ENCODE measurements at regions not wholly inside any gene's neighbourhood (a gene's known extent, or its start where the extent isn't known, plus 50 kb on each side); places are given as distances from the start of the nearest gene placed in this dataset.
A peak's percentile ranks its signal among the peaks of the same experiment; 100 is the strongest.

- no peak overlapping the region for H3K27ac Mint-ChIP-seq
- no peaks in the 10 kb centered on the region for H3K4me1 Mint-ChIP-seq (ENCODE audit: low read depth)
- intact Hi-C loops (cut with micrococcal nuclease): no loop called here
- no peak for DNase-seq
- ChIA-PET POLR2A (no interaction called here), CTCF (no interaction called here)
- H3K36me3 Mint-ChIP-seq: no peaks in the 10 kb centered on the region
- no peaks in the 10 kb centered on the region for H3K27me3 Mint-ChIP-seq
- H3K9me3 Mint-ChIP-seq: peaks cover 13% of the 10 kb centered on the region
- no peak overlapping the region for H3K4me3 Mint-ChIP-seq
Observed at GRCh38 chr5:158388021-158388420, 529.1 kb upstream of the CLINT1 start.

GRCh38 chr5:158387499-158387898 is 528.6 kb upstream of the CLINT1 start:
- H3K4me3 Mint-ChIP-seq: no peak overlapping the region
- intact Hi-C loops (cut with micrococcal nuclease): no loop called here
- no peaks in the 10 kb centered on the region for H3K4me1 Mint-ChIP-seq (ENCODE audit: low read depth)
- peaks cover 13% of the 10 kb centered on the region for H3K9me3 Mint-ChIP-seq
- ChIA-PET POLR2A (no interaction called here), CTCF (no interaction called here)
- no peak overlapping the region for H3K27ac Mint-ChIP-seq
- H3K27me3 Mint-ChIP-seq: peaks cover 1% of the 10 kb centered on the region
- no peak for DNase-seq
- no peaks in the 10 kb centered on the region for H3K36me3 Mint-ChIP-seq

GRCh38 chr5:158385982-158386381 is 527.0 kb upstream of the CLINT1 start:
- Mint-ChIP-seq H3K27me3 (peaks cover 1% of the 10 kb centered on the region), H3K4me1 (ENCODE audit: low read depth) (no peaks in the 10 kb centered on the region), H3K27ac (no peak overlapping the region), H3K9me3 (peaks cover 13% of the 10 kb centered on the region), H3K4me3 (no peak overlapping the region), H3K36me3 (no peaks in the 10 kb centered on the region)
- CTCF ChIA-PET: no interaction called here
- POLR2A ChIA-PET: no interaction called here
- intact Hi-C loops (cut with micrococcal nuclease): no loop called here
- no peak for DNase-seq

- ChIA-PET CTCF (no interaction called here), POLR2A (no interaction called here)
- intact Hi-C loops (cut with micrococcal nuclease): no loop called here
- no peaks in the 10 kb centered on the region for H3K36me3 Mint-ChIP-seq
- no peak overlapping the region for H3K27ac Mint-ChIP-seq
- peaks cover 13% of the 10 kb centered on the region for H3K9me3 Mint-ChIP-seq
- H3K4me3 Mint-ChIP-seq: no peak overlapping the region
- no peak for DNase-seq
- peaks cover 1% of the 10 kb centered on the region for H3K27me3 Mint-ChIP-seq
- no peaks in the 10 kb centered on the region for H3K4me1 Mint-ChIP-seq (ENCODE audit: low read depth)
Observed at GRCh38 chr5:158384535-158385481, 525.9 kb upstream of the CLINT1 start.

- ChIA-PET POLR2A (no interaction called here), CTCF (no interaction called here)
- Mint-ChIP-seq H3K9me3 (peaks cover 13% of the 10 kb centered on the region), H3K36me3 (no peaks in the 10 kb centered on the region), H3K27me3 (peaks cover 1% of the 10 kb centered on the region), H3K4me3 (no peak overlapping the region), H3K27ac (no peak overlapping the region), H3K4me1 (ENCODE audit: low read depth) (no peaks in the 10 kb centered on the region)
- intact Hi-C loops (cut with micrococcal nuclease): no loop called here
- no peak for DNase-seq
Observed at GRCh38 chr5:158383486-158383885, 524.5 kb upstream of the CLINT1 start.

GRCh38 chr5:158382473-158382872 is 523.5 kb upstream of the CLINT1 start:
- intact Hi-C loops (cut with micrococcal nuclease): no loop called here

GRCh38 chr5:158381614-158382160 is 522.7 kb upstream of the CLINT1 start:
- H3K27ac Mint-ChIP-seq: no peak overlapping the region
- ChIA-PET POLR2A (no interaction called here), CTCF (no interaction called here)
- H3K27me3 Mint-ChIP-seq: peaks cover 1% of the 10 kb centered on the region
- peaks cover 16% of the 10 kb centered on the region for H3K9me3 Mint-ChIP-seq
- H3K4me3 Mint-ChIP-seq: no peak overlapping the region
- intact Hi-C loops (cut with micrococcal nuclease): no loop called here
- DNase-seq: no peak
- H3K4me1 Mint-ChIP-seq (ENCODE audit: low read depth): no peaks in the 10 kb centered on the region
- no peaks in the 10 kb centered on the region for H3K36me3 Mint-ChIP-seq

More at GRCh38 chr5:158382473-158382872, 523.5 kb upstream of the CLINT1 start:
- H3K9me3 Mint-ChIP-seq: peaks cover 15% of the 10 kb centered on the region
- POLR2A ChIA-PET: no interaction called here
- no peaks in the 10 kb centered on the region for H3K4me1 Mint-ChIP-seq (ENCODE audit: low read depth)
- peak; percentile 33 for DNase-seq
- H3K36me3 Mint-ChIP-seq: no peaks in the 10 kb centered on the region
- no peak overlapping the region for H3K27ac Mint-ChIP-seq
- H3K4me3 Mint-ChIP-seq: no peak overlapping the region
- H3K27me3 Mint-ChIP-seq: peaks cover 1% of the 10 kb centered on the region
- CTCF ChIA-PET: no interaction called here

GRCh38 chr5:158380661-158381060 is 521.7 kb upstream of the CLINT1 start:
- peaks cover 1% of the 10 kb centered on the region for H3K27me3 Mint-ChIP-seq

GRCh38 chr5:158378931-158379330 is 520.0 kb upstream of the CLINT1 start:
- CTCF ChIA-PET: interaction anchor here (0.8 kb wide), 1 partner anchor 753 kb away, joined by 3 read pairs; no protein-coding TSS in a partner anchor
- intact Hi-C loops (cut with micrococcal nuclease): no loop called here
- no peak for DNase-seq
- POLR2A ChIA-PET: no interaction called here
- Mint-ChIP-seq H3K27me3 (peaks cover 1% of the 10 kb centered on the region), H3K4me1 (ENCODE audit: low read depth) (no peaks in the 10 kb centered on the region), H3K27ac (no peak overlapping the region), H3K4me3 (no peak overlapping the region), H3K9me3 (peaks cover 2% of the 10 kb centered on the region), H3K36me3 (no peaks in the 10 kb centered on the region)

More at GRCh38 chr5:158380661-158381060, 521.7 kb upstream of the CLINT1 start:
- Mint-ChIP-seq H3K4me3 (no peak overlapping the region), H3K36me3 (no peaks in the 10 kb centered on the region), H3K9me3 (peaks cover 15% of the 10 kb centered on the region), H3K27ac (no peak overlapping the region), H3K4me1 (ENCODE audit: low read depth) (no peaks in the 10 kb centered on the region)
- no peak for DNase-seq
- intact Hi-C loops (cut with micrococcal nuclease): no loop called here
- CTCF ChIA-PET: no interaction called here
- POLR2A ChIA-PET: no interaction called here

- DNase-seq: no peak
- Mint-ChIP-seq H3K9me3 (peaks cover 2% of the 10 kb centered on the region), H3K27ac (no peak overlapping the region), H3K36me3 (no peaks in the 10 kb centered on the region), H3K27me3 (no peaks in the 10 kb centered on the region), H3K4me1 (ENCODE audit: low read depth) (no peaks in the 10 kb centered on the region), H3K4me3 (no peak overlapping the region)
- ChIA-PET POLR2A (no interaction called here), CTCF (no interaction called here)
- intact Hi-C loops (cut with micrococcal nuclease): no loop called here
Observed at GRCh38 chr5:158376679-158377078, 517.7 kb upstream of the CLINT1 start.

GRCh38 chr5:158375531-158375930 is 516.6 kb upstream of the CLINT1 start:
- Mint-ChIP-seq H3K27ac (no peak overlapping the region), H3K36me3 (no peaks in the 10 kb centered on the region), H3K27me3 (no peaks in the 10 kb centered on the region), H3K4me3 (no peak overlapping the region), H3K4me1 (ENCODE audit: low read depth) (no peaks in the 10 kb centered on the region), H3K9me3 (peaks cover 2% of the 10 kb centered on the region)
- intact Hi-C loops (cut with micrococcal nuclease): no loop called here
- POLR2A ChIA-PET: no interaction called here
- DNase-seq: no peak
- CTCF ChIA-PET: no interaction called here

GRCh38 chr5:158373608-158374395 is 514.9 kb upstream of the CLINT1 start:
- CTCF ChIA-PET: no interaction called here
- POLR2A ChIA-PET: no interaction called here
- H3K27me3 Mint-ChIP-seq: no peaks in the 10 kb centered on the region

More at GRCh38 chr5:158373608-158374395, 514.9 kb upstream of the CLINT1 start:
- H3K27ac Mint-ChIP-seq: no peak overlapping the region
- H3K36me3 Mint-ChIP-seq: no peaks in the 10 kb centered on the region
- no peak for DNase-seq
- no peaks in the 10 kb centered on the region for H3K4me1 Mint-ChIP-seq (ENCODE audit: low read depth)
- peaks cover 2% of the 10 kb centered on the region for H3K9me3 Mint-ChIP-seq
- intact Hi-C loops (cut with micrococcal nuclease): no loop called here
- H3K4me3 Mint-ChIP-seq: no peak overlapping the region
